GM10266 (cell line): ENCODE measurements at regions not wholly inside any gene's neighbourhood (a gene's known extent, or its start where the extent isn't known, plus 50 kb on each side); places are given as distances from the start of the nearest gene placed in this dataset.

Source experiments
- DNase-seq: peaks from one replicate; pipeline ENCODE4 v3.0.0; 2012; ENCODE audit errors: extremely low spot score
- CTCF ChIP-seq: IDR thresholded peaks from 2 replicates; pipeline ENCODE4 v1.5.1; 2012; ENCODE audit warnings: mild to moderate bottlenecking, low read depth; ENCODE audit not compliant: control insufficient read depth, insufficient read depth; ENCODE audit errors: missing control alignments

DNA sequence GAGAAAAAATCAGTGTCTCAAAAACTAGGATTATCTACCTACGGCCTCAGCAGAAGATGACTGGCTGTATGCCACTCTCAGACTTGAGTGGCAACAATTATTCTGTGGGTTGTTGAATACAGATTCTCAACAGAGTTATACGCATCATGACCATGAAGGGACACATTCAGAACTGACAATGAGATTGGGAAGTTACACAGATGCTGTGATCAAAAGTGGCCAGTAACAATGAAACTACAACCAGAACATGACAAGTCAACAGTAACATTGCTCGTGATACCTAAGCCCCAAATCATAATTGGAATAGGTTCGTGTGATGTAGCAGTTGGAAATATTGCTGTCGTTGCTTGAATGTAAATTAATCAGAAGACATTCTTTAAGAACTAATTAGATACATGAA lies 957.5 kb upstream of the CDH9 start:
- no peak for TF ChIP-seq CTCF
- DNase-seq = no peak

GRCh38 chr5:27978322-27978721 lies 939.9 kb upstream of the CDH9 start:
- no peak for DNase-seq
- no peak for TF ChIP-seq CTCF

GRCh38 chr5:27969157-27969556 lies 930.8 kb upstream of the CDH9 start:
- no peak for DNase-seq
- no peak for TF ChIP-seq CTCF

DNA sequence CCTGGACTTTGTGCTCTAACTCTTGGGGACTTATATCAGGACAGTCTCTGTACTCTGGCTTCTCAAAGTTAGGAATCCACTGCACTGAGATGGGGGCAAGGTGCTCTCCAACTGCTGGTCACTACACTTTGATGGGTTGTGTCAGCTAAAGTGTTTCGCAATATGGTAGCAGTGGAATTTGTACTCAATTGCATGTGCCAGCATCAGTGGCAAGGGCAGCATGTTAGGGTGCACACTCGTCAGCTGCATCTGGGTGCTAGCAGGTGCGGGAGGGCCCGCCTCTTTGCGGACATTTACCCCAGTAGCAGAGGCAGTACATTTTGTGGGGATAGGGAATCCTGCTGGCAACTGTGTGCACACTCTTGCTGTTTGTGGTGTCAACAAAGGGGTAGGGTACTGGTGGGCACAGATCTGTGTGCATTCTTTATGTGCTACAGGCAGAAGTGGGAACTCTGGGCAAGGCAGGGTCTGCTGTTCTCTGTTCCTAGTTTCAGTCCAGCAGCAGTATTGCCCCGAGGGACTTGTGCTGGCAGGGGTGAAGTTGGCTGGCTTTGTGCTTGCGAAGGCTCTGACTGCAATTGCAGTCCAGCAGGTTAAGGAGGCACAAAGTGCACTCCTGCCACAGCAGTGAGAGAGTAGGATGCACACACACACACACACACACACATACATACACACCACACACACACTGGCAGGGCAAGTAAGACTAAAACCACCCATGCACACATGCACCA lies 924.8 kb upstream of the CDH9 start:
- no peak for DNase-seq
- TF ChIP-seq CTCF = no peak

DNA sequence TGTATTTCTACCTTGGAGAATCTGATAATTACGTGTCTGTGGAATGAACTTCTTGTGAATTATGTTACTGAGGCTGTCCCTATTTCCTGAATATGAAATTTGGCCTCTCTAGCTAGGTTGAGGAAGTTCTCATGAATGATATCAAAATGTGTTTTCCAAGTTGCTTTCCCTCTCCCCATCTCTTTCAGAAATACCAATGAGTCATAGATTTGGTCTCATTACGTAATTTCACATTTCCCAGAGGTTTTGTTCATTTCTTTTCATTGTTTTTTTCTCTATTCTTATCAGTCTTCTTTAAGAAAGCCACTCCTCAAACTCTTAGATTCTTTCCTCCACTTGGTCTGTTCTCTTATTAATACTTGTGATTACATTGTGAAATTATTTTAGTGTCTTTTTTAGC lies 923.8 kb upstream of the CDH9 start:
- TF ChIP-seq CTCF = no peak
- DNase-seq = no peak

GRCh38 chr5:27947088-27947487 lies 908.7 kb upstream of the CDH9 start:
- DNase-seq = no peak
- TF ChIP-seq CTCF = no peak

GRCh38 chr5:27944471-27944870 lies 906.1 kb upstream of the CDH9 start:
- TF ChIP-seq CTCF = no peak
- DNase-seq = no peak
